ENCODE measurements at regions not wholly inside any gene's neighbourhood (a gene's known extent, or its start where the extent isn't known, plus 50 kb on each side); places are given as distances from the start of the nearest gene placed in this dataset.

GRCh38 chr2:155377266-155377680, 678.8 kb downstream of the KCNJ3 start:
- Histone ChIP-seq H3K4me1 (ENCODE audit: control insufficient read depth, insufficient read depth, low read length) (no peaks in the 10 kb centered on the region), H3K4me3 (ENCODE audit: low read depth, low read length) (no peak overlapping the region), H3K27me3 (ENCODE audit: control insufficient read depth, insufficient read depth, low read length) (no peaks in the 10 kb centered on the region), H3K9ac (ENCODE audit: low read depth, low read length) (no peak overlapping the region), H3K36me3 (ENCODE audit: control insufficient read depth, insufficient read depth, low read length) (no peaks in the 10 kb centered on the region), H3K9me3 (ENCODE audit: control insufficient read depth, insufficient read depth, low read length) (no peaks in the 10 kb centered on the region), H3K27ac (ENCODE audit: low read depth, low read length) (no peak overlapping the region)

GRCh38 chr2:155372969-155373368, 674.5 kb downstream of the KCNJ3 start:
- no peak overlapping the region for H3K4me3 ChIP-seq (ENCODE audit: low read depth, low read length)
- H3K4me1 ChIP-seq (ENCODE audit: control insufficient read depth, insufficient read depth, low read length) = no peaks in the 10 kb centered on the region
- no peaks in the 10 kb centered on the region for H3K36me3 ChIP-seq (ENCODE audit: control insufficient read depth, insufficient read depth, low read length)

GRCh38 chr2:155368934-155369333, 670.4 kb downstream of the KCNJ3 start:
- Histone ChIP-seq H3K4me1 (ENCODE audit: control insufficient read depth, insufficient read depth, low read length) (no peaks in the 10 kb centered on the region), H3K9ac (ENCODE audit: low read depth, low read length) (no peak overlapping the region), H3K27ac (ENCODE audit: low read depth, low read length) (no peak overlapping the region), H3K27me3 (ENCODE audit: control insufficient read depth, insufficient read depth, low read length) (no peaks in the 10 kb centered on the region), H3K4me3 (ENCODE audit: low read depth, low read length) (no peak overlapping the region), H3K36me3 (ENCODE audit: control insufficient read depth, insufficient read depth, low read length) (no peaks in the 10 kb centered on the region), H3K9me3 (ENCODE audit: control insufficient read depth, insufficient read depth, low read length) (no peaks in the 10 kb centered on the region)

More at GRCh38 chr2:155372969-155373368, 674.5 kb downstream of the KCNJ3 start:
- Histone ChIP-seq H3K27ac (ENCODE audit: low read depth, low read length) (no peak overlapping the region), H3K9me3 (ENCODE audit: control insufficient read depth, insufficient read depth, low read length) (no peaks in the 10 kb centered on the region), H3K9ac (ENCODE audit: low read depth, low read length) (no peak overlapping the region), H3K27me3 (ENCODE audit: control insufficient read depth, insufficient read depth, low read length) (no peaks in the 10 kb centered on the region)

- Histone ChIP-seq H3K9me3 (ENCODE audit: control insufficient read depth, insufficient read depth, low read length) (no peaks in the 10 kb centered on the region), H3K27me3 (ENCODE audit: control insufficient read depth, insufficient read depth, low read length) (no peaks in the 10 kb centered on the region), H3K9ac (ENCODE audit: low read depth, low read length) (no peak overlapping the region), H3K4me1 (ENCODE audit: control insufficient read depth, insufficient read depth, low read length) (no peaks in the 10 kb centered on the region), H3K4me3 (ENCODE audit: low read depth, low read length) (no peak overlapping the region), H3K36me3 (ENCODE audit: control insufficient read depth, insufficient read depth, low read length) (no peaks in the 10 kb centered on the region), H3K27ac (ENCODE audit: low read depth, low read length) (no peak overlapping the region)
Measured at GRCh38 chr2:155364766-155365165, 666.3 kb downstream of the KCNJ3 start.

- H3K9ac ChIP-seq (ENCODE audit: low read depth, low read length) = no peak overlapping the region
- H3K9me3 ChIP-seq (ENCODE audit: control insufficient read depth, insufficient read depth, low read length) = no peaks in the 10 kb centered on the region
- H3K36me3 ChIP-seq (ENCODE audit: control insufficient read depth, insufficient read depth, low read length) = no peaks in the 10 kb centered on the region
- H3K27me3 ChIP-seq (ENCODE audit: control insufficient read depth, insufficient read depth, low read length) = no peaks in the 10 kb centered on the region
- no peaks in the 10 kb centered on the region for H3K4me1 ChIP-seq (ENCODE audit: control insufficient read depth, insufficient read depth, low read length)
- no peak overlapping the region for H3K4me3 ChIP-seq (ENCODE audit: low read depth, low read length)
- H3K27ac ChIP-seq (ENCODE audit: low read depth, low read length) = no peak overlapping the region
Measured at GRCh38 chr2:155363349-155363888, 664.9 kb downstream of the KCNJ3 start.

- Histone ChIP-seq H3K9ac (ENCODE audit: low read depth, low read length) (no peak overlapping the region), H3K4me3 (ENCODE audit: low read depth, low read length) (no peak overlapping the region), H3K36me3 (ENCODE audit: control insufficient read depth, insufficient read depth, low read length) (no peaks in the 10 kb centered on the region), H3K4me1 (ENCODE audit: control insufficient read depth, insufficient read depth, low read length) (no peaks in the 10 kb centered on the region), H3K9me3 (ENCODE audit: control insufficient read depth, insufficient read depth, low read length) (no peaks in the 10 kb centered on the region), H3K27ac (ENCODE audit: low read depth, low read length) (no peak overlapping the region), H3K27me3 (ENCODE audit: control insufficient read depth, insufficient read depth, low read length) (no peaks in the 10 kb centered on the region)
Measured at GRCh38 chr2:155357172-155357571, 658.7 kb downstream of the KCNJ3 start.

- H3K4me3 ChIP-seq (ENCODE audit: low read depth, low read length) = no peak overlapping the region
- no peak overlapping the region for H3K9ac ChIP-seq (ENCODE audit: low read depth, low read length)
- H3K9me3 ChIP-seq (ENCODE audit: control insufficient read depth, insufficient read depth, low read length) = no peaks in the 10 kb centered on the region
Measured at GRCh38 chr2:155356250-155356649, 657.8 kb downstream of the KCNJ3 start.

GRCh38 chr2:155350783-155351580, 652.5 kb downstream of the KCNJ3 start:
- no peaks in the 10 kb centered on the region for H3K9me3 ChIP-seq (ENCODE audit: control insufficient read depth, insufficient read depth, low read length)
- H3K36me3 ChIP-seq (ENCODE audit: control insufficient read depth, insufficient read depth, low read length) = no peaks in the 10 kb centered on the region
- no peak overlapping the region for H3K4me3 ChIP-seq (ENCODE audit: low read depth, low read length)
- no peak overlapping the region for H3K27ac ChIP-seq (ENCODE audit: low read depth, low read length)
- H3K4me1 ChIP-seq (ENCODE audit: control insufficient read depth, insufficient read depth, low read length) = no peaks in the 10 kb centered on the region
- no peaks in the 10 kb centered on the region for H3K27me3 ChIP-seq (ENCODE audit: control insufficient read depth, insufficient read depth, low read length)
- no peak overlapping the region for H3K9ac ChIP-seq (ENCODE audit: low read depth, low read length)

More at GRCh38 chr2:155356250-155356649, 657.8 kb downstream of the KCNJ3 start:
- Histone ChIP-seq H3K27ac (ENCODE audit: low read depth, low read length) (no peak overlapping the region), H3K27me3 (ENCODE audit: control insufficient read depth, insufficient read depth, low read length) (no peaks in the 10 kb centered on the region), H3K4me1 (ENCODE audit: control insufficient read depth, insufficient read depth, low read length) (no peaks in the 10 kb centered on the region), H3K36me3 (ENCODE audit: control insufficient read depth, insufficient read depth, low read length) (no peaks in the 10 kb centered on the region)

GRCh38 chr2:155332016-155332415, 633.5 kb downstream of the KCNJ3 start:
- no peak overlapping the region for H3K27ac ChIP-seq (ENCODE audit: low read depth, low read length)
- no peak overlapping the region for H3K4me3 ChIP-seq (ENCODE audit: low read depth, low read length)
- no peaks in the 10 kb centered on the region for H3K4me1 ChIP-seq (ENCODE audit: control insufficient read depth, insufficient read depth, low read length)
- no peak overlapping the region for H3K9ac ChIP-seq (ENCODE audit: low read depth, low read length)
- H3K27me3 ChIP-seq (ENCODE audit: control insufficient read depth, insufficient read depth, low read length) = no peaks in the 10 kb centered on the region
- no peaks in the 10 kb centered on the region for H3K9me3 ChIP-seq (ENCODE audit: control insufficient read depth, insufficient read depth, low read length)
- no peaks in the 10 kb centered on the region for H3K36me3 ChIP-seq (ENCODE audit: control insufficient read depth, insufficient read depth, low read length)

- Histone ChIP-seq H3K4me1 (ENCODE audit: control insufficient read depth, insufficient read depth, low read length) (no peaks in the 10 kb centered on the region), H3K36me3 (ENCODE audit: control insufficient read depth, insufficient read depth, low read length) (no peaks in the 10 kb centered on the region), H3K27me3 (ENCODE audit: control insufficient read depth, insufficient read depth, low read length) (no peaks in the 10 kb centered on the region), H3K9me3 (ENCODE audit: control insufficient read depth, insufficient read depth, low read length) (no peaks in the 10 kb centered on the region), H3K9ac (ENCODE audit: low read depth, low read length) (no peak overlapping the region), H3K4me3 (ENCODE audit: low read depth, low read length) (no peak overlapping the region), H3K27ac (ENCODE audit: low read depth, low read length) (no peak overlapping the region)
Measured at GRCh38 chr2:155320236-155320635, 621.7 kb downstream of the KCNJ3 start.

- H3K27me3 ChIP-seq (ENCODE audit: control insufficient read depth, insufficient read depth, low read length) = no peaks in the 10 kb centered on the region
- no peak overlapping the region for H3K9ac ChIP-seq (ENCODE audit: low read depth, low read length)
- H3K27ac ChIP-seq (ENCODE audit: low read depth, low read length) = no peak overlapping the region
- H3K4me3 ChIP-seq (ENCODE audit: low read depth, low read length) = no peak overlapping the region
- H3K4me1 ChIP-seq (ENCODE audit: control insufficient read depth, insufficient read depth, low read length) = no peaks in the 10 kb centered on the region
- H3K9me3 ChIP-seq (ENCODE audit: control insufficient read depth, insufficient read depth, low read length) = no peaks in the 10 kb centered on the region
- no peaks in the 10 kb centered on the region for H3K36me3 ChIP-seq (ENCODE audit: control insufficient read depth, insufficient read depth, low read length)
Measured at GRCh38 chr2:155318710-155319109, 620.2 kb downstream of the KCNJ3 start.
